ENCODE measurements at regions not wholly inside any gene's neighbourhood (a gene's known extent, or its start where the extent isn't known, plus 50 kb on each side); places are given as distances from the start of the nearest gene placed in this dataset.

GRCh38 chr3:59578129-59578528 is 528.3 kb upstream of the CFAP20DC start:
- Mint-ChIP-seq H3K27ac (no peak overlapping the region), H3K4me1 (no peaks in the 10 kb centered on the region), H3K9me3 (no peaks in the 10 kb centered on the region), H3K4me3 (no peak overlapping the region), H3K36me3 (no peaks in the 10 kb centered on the region), H3K27me3 (ENCODE audit: low read depth in 2 of 2) (peaks cover 0 to 7% of the 10 kb centered on the region in 2 donors)
- H3K4me3 ChIP-seq (ENCODE audit: low read length) = no peak overlapping the region
- intact Hi-C loops (cut with micrococcal nuclease) = loop anchor here (5.0 to 10.0 kb wide), 2 partner anchors 363 to 1369 kb away; no protein-coding TSS in a partner anchor
- peaks cover 5% of the 10 kb centered on the region for H3K4me1 ChIP-seq (ENCODE audit: control insufficient read depth, insufficient read depth, low read length)
- H3K36me3 ChIP-seq (ENCODE audit: control insufficient read depth, insufficient read depth, low read length) = no peaks in the 10 kb centered on the region
- H3K27ac ChIP-seq (ENCODE audit: low read length) = no peak overlapping the region
- no peak for ATAC-seq
- no peak for TF ChIP-seq CTCF (IDR thresholded peaks at IDR 0.05)
- H3K27me3 ChIP-seq (ENCODE audit: control insufficient read depth, insufficient read depth, low read length) = no peaks in the 10 kb centered on the region
- H3K9me3 ChIP-seq (ENCODE audit: control insufficient read depth, insufficient read depth, low read length) = no peaks in the 10 kb centered on the region
- WGBS (ENCODE audit: insufficient coverage) = 68% methylated on average over 1 of the region's 1 CpG
- no peak for DNase-seq

- intact Hi-C loops (cut with micrococcal nuclease) = loop anchor here (5.0 to 10.0 kb wide), 2 partner anchors 362 to 1371 kb away; no protein-coding TSS in a partner anchor
- no peak for TF ChIP-seq CTCF (IDR thresholded peaks at IDR 0.05)
- H3K9me3 Mint-ChIP-seq = no peaks in the 10 kb centered on the region
- H3K4me1 ChIP-seq (ENCODE audit: control insufficient read depth, insufficient read depth, low read length) = peaks cover 5% of the 10 kb centered on the region
- H3K4me3 Mint-ChIP-seq = no peak overlapping the region
- no peak overlapping the region for H3K27ac ChIP-seq (ENCODE audit: low read length)
- no peaks in the 10 kb centered on the region for H3K27me3 ChIP-seq (ENCODE audit: control insufficient read depth, insufficient read depth, low read length)
- no peak for DNase-seq
- peaks cover 3 to 7% of the 10 kb centered on the region in 2 donors for H3K27me3 Mint-ChIP-seq (ENCODE audit: low read depth in 2 of 2)
- H3K4me3 ChIP-seq (ENCODE audit: low read length) = no peak overlapping the region
- H3K27ac Mint-ChIP-seq = no peak overlapping the region
- WGBS (ENCODE audit: insufficient coverage) = 67% methylated on average over 3 of the region's 3 CpGs
- no peaks in the 10 kb centered on the region for H3K9me3 ChIP-seq (ENCODE audit: control insufficient read depth, insufficient read depth, low read length)
- no peaks in the 10 kb centered on the region for H3K36me3 Mint-ChIP-seq
- H3K36me3 ChIP-seq (ENCODE audit: control insufficient read depth, insufficient read depth, low read length) = no peaks in the 10 kb centered on the region
- H3K4me1 Mint-ChIP-seq = no peaks in the 10 kb centered on the region
- ATAC-seq = no peak
Measured at GRCh38 chr3:59576606-59577005, 526.8 kb upstream of the CFAP20DC start.

- H3K4me1 Mint-ChIP-seq = no peaks in the 10 kb centered on the region
- Histone ChIP-seq H3K4me3 (ENCODE audit: low read length) (no peak overlapping the region), H3K27ac (ENCODE audit: low read length) (no peak overlapping the region), H3K9me3 (ENCODE audit: control insufficient read depth, insufficient read depth, low read length) (no peaks in the 10 kb centered on the region), H3K36me3 (ENCODE audit: control insufficient read depth, insufficient read depth, low read length) (no peaks in the 10 kb centered on the region), H3K4me1 (ENCODE audit: control insufficient read depth, insufficient read depth, low read length) (peaks cover 5% of the 10 kb centered on the region), H3K27me3 (ENCODE audit: control insufficient read depth, insufficient read depth, low read length) (no peaks in the 10 kb centered on the region)
- H3K4me3 Mint-ChIP-seq = no peak overlapping the region
- H3K36me3 Mint-ChIP-seq = no peaks in the 10 kb centered on the region
- peak; percentile 77 to 89 for DNase-seq
- H3K9me3 Mint-ChIP-seq = no peaks in the 10 kb centered on the region
- peak; percentile 98 for TF ChIP-seq CTCF (IDR thresholded peaks at IDR 0.05)
- H3K27ac Mint-ChIP-seq = no peak overlapping the region
- H3K27me3 Mint-ChIP-seq (ENCODE audit: low read depth in 2 of 2) = peaks cover under 1 to 6% of the 10 kb centered on the region in 2 donors
- intact Hi-C loops (cut with micrococcal nuclease) = loop anchor here (1.0 to 10.0 kb wide), 5 partner anchors 234 to 1806 kb away; no protein-coding TSS in a partner anchor
- WGBS (ENCODE audit: insufficient coverage) = 26% methylated on average over 11 of the region's 11 CpGs
- peak; percentile 68 to 92 (median 73) for ATAC-seq
Measured at GRCh38 chr3:59575113-59576001, 525.5 kb upstream of the CFAP20DC start.
